HG03571 (cell line): ENCODE measurements at regions not wholly inside any gene's neighbourhood (a gene's known extent, or its start where the extent isn't known, plus 50 kb on each side); places are given as distances from the start of the nearest gene placed in this dataset.
"Not testable (repeated sequence)": the region's sequence is repeated elsewhere in the genome, so short reads cannot be mapped to it uniquely, and the experiment has no call there.

Source experiments
- ATAC-seq: cut with Tn5 transposase; IDR thresholded peaks from one replicate; pipeline ENCODE4 v1.9.1; 2021; ENCODE audit not compliant: unreplicated experiment

- no peak for ATAC-seq
These were observed 333.6 kb downstream of the ADGRD1 start for GRCh38 chr12:131287015-131287937.

- no peak for ATAC-seq
These were observed 334.4 kb downstream of the ADGRD1 start for GRCh38 chr12:131287938-131288764.

GRCh38 chr12:131288765-131289695 is 335.3 kb downstream of the ADGRD1 start:
- ATAC-seq, result not testable (repeated sequence)

GRCh38 chr12:131289807-131290206 is 336.1 kb downstream of the ADGRD1 start:
- ATAC-seq, result not testable (repeated sequence)

GRCh38 chr12:131290255-131290959 is 336.7 kb downstream of the ADGRD1 start:
- ATAC-seq, result no peak

GRCh38 chr12:131293071-131294015 is 339.6 kb downstream of the ADGRD1 start:
- ATAC-seq, result not testable (repeated sequence)

GRCh38 chr12:131294716-131295115 is 341.0 kb downstream of the ADGRD1 start:
- ATAC-seq, result not testable (repeated sequence)

- not testable (repeated sequence) for ATAC-seq
These were observed 341.4 kb downstream of the ADGRD1 start for GRCh38 chr12:131295117-131295516.

- not testable (repeated sequence) for ATAC-seq
These were observed 341.9 kb downstream of the ADGRD1 start for GRCh38 chr12:131295559-131295958.

- ATAC-seq, result not testable (repeated sequence)
These were observed 342.4 kb downstream of the ADGRD1 start for GRCh38 chr12:131296136-131296535.

- ATAC-seq, result not testable (repeated sequence)
These were observed 342.9 kb downstream of the ADGRD1 start for GRCh38 chr12:131296651-131297050.

GRCh38 chr12:131298526-131299369 is 345.0 kb downstream of the ADGRD1 start:
- ATAC-seq, result not testable (repeated sequence)

- not testable (repeated sequence) for ATAC-seq
These were observed 345.6 kb downstream of the ADGRD1 start for GRCh38 chr12:131299370-131299701.

GRCh38 chr12:131303576-131303975 is 349.9 kb downstream of the ADGRD1 start:
- ATAC-seq, result not testable (repeated sequence)

GRCh38 chr12:131304642-131305041 is 350.9 kb downstream of the ADGRD1 start:
- ATAC-seq, result not testable (repeated sequence)

GRCh38 chr12:131309700-131310099 is 356.0 kb downstream of the ADGRD1 start:
- no peak for ATAC-seq

GRCh38 chr12:131310227-131310969 is 356.7 kb downstream of the ADGRD1 start:
- ATAC-seq, result not testable (repeated sequence)
